ENCODE measurements at regions not wholly inside any gene's neighbourhood (a gene's known extent, or its start where the extent isn't known, plus 50 kb on each side); places are given as distances from the start of the nearest gene placed in this dataset.

DNA sequence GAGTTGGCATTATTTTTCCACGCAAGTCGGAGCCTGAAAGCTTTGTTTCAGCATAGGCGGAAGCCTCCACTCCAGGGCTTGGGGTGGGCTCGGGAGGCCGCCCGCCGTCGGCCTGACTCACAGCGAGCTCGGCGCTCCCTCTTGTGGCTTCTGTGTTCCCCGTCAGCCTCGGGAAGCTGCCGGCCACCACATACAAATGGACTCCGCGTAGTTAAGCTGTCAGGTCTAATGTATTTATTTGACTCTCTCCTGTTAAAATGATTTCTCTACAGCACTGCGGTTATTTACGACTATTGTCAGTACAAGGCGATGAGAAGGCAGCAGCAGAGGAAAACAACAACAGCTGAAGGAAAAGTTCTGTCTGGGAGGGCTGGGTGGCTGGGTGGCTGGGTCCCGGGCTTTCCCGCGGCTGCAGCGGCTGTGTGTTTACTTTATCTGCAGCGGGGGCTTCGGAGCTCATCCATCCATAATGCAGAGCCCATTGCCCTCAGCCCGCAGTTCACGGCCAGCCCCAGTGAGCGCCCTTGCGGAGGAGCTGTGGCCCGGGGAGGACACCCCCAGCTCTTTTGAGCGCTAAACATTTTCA, 375.7 kb upstream of the CAMK1G start:
- no peak for DNase-seq

DNA sequence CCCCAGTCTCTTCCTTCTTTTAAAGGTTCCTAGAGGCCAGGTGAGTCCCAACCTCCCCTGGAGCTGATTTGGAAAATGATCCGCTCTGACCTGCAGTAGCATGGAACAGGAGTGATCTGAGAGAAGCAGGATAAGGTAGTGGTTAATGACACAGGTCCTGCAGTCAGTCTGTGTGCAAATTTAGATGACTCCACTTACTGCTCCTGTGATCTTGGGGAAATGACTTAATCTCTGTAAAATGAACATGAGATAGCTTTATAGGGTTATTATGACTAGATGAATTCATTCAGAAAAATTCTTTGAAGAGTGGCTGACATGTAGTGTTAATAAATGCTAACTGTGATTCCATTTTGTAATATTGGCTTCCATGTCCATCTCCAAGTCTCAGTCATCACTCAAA, 374.9 kb upstream of the CAMK1G start:
- no peak for DNase-seq

DNA sequence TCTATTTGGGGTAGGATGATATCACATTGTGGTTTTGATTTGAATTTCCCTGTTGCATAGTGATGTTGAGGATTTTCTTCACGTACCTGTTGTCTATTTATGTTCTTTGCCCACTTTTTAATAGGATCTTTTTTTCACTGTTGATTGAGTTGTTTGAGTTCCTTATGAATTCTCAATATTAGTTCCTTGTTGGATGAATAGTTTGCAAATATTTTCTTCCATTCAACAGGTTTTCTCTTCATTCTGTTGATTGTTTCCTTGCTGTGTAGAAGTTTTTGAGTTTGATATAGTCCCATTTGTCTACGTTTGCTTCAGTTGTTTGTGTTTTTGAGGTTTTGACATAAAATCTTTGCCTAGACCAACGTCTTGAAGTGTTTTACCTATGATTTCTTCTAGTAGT, 369.5 kb upstream of the CAMK1G start:
- no peak for DNase-seq

DNA sequence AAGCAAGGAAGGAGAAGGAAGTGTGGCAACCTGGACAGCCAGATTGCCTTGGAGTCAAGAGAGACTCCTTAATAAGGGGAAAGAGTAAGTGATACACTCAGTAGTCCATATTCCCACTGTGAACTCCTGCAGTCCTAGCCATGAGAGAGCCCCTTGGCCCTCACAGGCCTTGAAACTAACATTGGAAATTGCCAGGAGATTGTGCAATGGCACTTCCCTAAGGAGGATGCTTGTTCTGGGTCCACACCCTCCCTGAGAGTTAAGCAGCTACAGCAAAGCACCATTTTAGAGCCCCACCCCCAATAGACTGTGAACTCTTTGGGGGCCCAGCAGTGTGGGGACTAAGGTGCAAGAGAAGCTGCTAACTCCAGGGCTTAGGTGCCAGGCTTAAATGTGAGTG, 367.7 kb upstream of the CAMK1G start:
- DNase-seq: no peak

DNA sequence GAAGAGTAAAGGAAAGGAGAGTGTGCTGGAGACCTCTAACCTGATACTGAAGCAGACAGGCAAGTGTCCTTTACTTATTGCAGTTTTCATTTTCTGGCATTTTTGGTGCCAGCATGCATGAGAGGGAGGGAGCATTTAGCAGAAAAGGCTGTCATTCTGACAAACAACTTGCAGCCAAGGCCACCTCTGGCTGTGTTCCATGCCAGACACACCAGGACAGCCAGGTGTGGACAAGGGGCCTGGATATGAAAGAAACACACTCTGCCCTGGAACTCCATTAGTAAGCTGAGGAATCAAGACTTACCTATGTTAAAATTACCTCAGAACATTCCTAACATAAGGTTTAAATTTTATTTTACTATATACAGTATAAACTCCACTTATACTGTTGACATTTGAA, 365.4 kb upstream of the CAMK1G start:
- DNase-seq: no peak

DNA sequence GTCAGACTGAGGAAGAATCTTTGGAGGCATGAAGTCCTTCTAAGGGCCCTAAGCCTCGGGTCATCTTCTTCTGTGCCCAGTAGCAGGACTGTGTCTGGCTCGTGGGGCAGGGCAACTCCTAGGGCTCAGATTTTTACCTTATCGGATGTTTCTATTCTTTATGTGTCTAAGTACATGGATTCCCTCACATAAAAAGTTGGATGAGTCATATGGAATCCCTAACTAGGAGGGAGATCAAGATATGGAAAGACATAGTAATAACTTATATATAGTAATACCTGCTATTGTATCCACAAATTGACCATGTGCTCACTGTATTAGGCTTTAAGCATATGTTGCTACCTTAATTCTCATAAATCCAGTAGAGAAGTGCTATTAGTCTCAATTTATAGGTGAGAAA, 364.5 kb upstream of the CAMK1G start:
- no peak for DNase-seq

DNA sequence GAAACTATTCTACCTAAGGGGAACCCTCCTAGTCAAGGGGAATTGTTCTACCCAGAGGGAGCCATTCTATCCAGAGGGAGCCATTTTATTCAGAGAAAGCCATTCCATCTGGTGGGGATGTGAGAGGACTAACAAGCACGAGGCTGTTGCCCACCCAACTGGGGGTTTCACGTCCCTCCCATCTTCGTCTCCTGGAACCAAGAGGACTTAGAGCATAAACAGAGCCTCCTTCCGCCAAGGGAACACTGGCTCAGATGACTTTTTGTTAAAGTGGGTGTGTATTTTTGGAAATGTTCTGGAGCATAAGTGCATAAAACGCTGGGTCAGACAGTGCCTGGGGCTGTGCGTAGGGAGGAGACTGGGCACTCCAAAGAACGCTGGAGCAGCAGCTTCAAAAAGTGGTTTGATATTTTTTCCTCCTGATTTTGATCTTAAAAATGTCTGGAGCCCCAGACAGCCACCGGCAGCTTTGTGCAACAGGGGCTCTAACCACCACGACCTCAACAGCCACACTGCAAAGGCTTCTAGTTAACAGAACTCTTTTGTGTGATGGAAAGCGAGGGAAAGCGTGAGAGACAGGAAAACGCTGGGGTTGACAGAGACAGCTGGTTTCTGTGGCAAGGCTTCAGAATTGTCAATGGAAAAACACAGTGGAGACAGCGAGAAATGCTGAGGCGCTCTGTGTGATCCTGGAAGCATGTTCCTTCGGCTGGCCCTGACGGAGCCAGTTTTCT, 363.6 kb upstream of the CAMK1G start:
- DNase-seq: no peak

DNA sequence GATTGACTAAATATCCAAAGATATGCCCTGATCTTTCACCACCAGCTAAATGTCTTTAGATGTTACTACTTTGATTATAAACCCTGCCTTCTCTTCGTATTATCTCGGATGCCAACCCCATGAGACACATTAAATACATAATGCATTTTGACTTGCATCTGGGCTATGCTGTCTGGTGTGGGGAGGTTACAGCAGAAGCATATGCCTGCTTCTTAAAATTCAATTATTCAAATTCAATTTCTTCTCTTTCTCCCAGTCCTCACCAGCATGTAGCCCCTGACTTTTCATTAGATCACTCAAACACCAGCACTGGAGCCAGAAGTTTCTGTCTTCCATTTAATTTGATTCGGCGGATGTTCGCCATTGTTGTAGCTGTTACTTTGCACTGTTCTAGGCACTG, 360.7 kb upstream of the CAMK1G start:
- no peak for DNase-seq

DNA sequence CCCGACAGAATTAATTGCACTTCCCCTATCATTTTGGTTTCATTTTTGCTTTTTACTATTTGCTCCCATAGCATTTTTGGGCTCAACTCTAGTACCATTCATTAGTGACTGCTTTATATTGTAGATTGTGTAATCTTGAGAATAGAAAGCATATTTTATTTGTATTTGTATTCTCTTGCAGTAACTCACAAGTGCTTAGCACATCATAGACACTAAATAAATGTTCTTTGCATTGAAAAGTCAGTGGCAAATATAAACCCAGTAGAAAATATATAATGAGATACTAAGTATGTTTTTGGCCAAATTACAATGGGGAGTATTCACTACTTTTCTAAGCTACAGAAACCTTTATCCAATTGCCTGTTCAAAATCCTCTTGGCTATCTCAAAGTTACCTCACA, 359.7 kb upstream of the CAMK1G start:
- no peak for DNase-seq

DNA sequence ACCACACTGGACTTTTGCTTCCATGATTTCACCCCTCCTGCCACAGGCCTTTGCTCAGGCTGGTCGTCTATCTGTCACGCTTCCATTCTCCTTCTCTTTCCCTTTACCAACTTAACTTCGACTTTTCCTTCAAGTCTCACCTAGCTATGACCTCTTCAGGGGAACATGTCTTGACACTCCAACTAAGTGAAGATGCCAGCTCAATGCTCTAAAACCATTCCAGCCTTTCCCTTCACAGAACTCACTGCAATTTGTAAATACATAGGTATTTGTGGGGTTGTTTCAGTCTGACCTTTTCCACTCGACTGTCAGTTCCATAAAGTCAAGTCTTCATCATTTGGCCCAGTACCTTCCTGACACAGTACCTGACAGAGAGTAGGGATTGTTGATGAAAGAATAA, 358.6 kb upstream of the CAMK1G start:
- DNase-seq: no peak

DNA sequence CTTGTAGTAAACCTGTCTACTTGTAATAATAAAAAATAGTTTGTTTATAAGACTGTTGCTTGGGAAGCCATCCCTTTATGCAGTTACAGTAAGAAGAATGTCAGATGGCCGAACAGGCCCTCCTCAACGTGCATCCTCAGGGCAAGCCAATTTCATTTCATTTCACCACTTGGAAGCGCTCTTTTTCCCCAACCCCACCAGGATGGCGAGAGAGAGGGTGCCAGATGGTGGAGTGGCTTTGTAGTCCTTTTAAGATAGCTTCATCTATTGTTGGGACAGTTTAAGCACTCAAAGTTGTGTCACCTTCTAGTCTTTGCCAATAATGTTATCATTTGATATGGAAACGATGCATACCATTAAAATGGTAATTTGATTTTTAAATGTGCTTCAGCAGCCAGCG, 356.3 kb upstream of the CAMK1G start:
- no peak for DNase-seq

DNA sequence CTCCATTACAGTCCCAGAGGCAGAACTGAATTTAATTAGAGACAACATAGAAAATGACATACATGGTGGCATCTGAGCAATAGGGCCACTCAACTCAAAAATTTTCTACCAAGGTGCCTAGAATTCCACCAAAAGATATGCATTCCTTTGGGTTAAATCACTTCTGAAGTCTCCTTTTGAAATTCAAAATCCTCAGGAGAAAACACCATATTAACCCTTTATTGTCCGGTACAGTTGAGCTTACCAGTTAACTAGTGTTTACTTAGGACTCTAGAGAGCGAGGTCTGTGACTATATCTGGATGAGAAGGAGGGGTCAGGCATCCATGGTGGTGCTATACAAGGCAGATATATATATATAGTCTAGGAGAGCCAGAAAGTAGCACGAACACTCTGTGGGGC, 355.6 kb upstream of the CAMK1G start:
- no peak for DNase-seq

DNA sequence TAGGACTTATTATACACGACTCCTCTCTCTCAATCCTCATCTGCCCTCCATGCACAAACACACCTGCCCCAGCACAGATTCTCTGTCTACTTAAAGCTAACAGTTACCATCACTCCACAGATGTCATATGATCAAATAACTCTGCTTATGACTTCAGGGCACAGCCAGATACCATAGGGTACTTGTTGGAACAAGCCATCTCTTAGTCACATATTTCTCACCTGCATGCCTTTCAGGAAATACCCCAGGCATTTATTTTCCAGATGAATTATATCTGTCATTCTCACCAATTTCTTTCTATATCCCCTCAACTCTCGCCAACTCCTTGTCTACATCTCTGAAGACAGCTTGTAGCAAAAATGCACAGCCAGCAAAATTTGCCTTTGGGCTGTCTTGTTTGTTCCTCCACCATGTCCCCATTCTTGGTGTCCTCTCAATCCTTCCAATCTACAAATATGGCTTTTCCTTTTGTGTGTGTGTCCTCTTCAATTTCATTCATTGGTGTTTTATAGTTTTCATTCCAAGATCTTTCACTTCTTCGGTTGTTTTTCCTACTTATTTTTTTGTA, 353.9 kb upstream of the CAMK1G start:
- DNase-seq: no peak

DNA sequence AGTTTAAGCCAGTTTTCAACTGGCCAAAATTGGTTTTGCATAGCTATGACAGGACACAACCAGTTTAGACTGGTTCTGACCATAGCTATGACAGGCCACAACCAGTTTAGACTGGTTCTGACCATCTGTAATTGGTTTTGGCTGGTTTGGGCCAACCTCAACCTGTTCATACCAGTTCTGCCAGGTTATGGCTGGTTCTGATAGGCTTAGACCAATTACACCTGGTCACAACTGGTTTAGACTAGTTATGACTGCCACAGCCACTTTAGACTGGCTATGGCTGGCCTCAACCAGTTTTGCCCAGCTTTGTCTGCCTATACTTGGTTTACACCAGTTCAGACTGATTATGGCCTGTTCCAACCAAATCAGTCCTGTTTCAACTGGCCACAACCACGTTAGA, 353.2 kb upstream of the CAMK1G start:
- no peak for DNase-seq

DNA sequence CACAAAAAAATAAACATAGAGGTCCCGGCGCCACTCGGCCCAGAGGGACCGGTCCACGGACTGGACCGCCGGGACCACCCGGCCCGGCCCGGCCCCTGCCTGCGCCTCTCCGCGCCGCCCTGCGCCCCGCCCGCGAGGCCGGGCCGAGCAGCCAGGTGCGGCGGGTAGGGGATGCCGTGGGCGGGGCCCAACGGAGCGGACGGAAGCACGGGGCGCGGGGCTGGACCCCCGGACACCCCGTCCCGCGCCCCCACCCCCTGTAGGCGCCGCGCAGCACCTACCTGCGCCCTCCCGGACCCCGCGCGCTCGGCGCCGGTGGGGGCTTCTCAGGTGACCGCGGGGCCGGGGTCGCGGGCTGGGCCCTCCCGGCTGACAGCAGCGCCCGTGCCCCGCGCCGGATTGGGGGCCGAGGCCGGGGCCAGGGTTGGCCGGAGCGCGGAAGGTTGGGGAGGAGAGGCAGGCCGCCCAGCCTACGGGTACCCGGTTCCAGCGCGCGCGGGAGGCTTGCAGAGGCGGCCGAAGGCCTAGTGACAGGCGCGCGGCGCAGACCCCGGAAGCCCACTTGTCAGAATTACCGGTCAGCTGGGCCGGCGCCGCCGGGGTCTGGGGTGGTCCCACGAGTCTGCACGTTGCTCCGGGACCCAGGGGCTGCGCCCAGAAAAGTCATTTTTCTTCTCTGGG, 351.9 kb upstream of the CAMK1G start:
- no peak for DNase-seq

DNA sequence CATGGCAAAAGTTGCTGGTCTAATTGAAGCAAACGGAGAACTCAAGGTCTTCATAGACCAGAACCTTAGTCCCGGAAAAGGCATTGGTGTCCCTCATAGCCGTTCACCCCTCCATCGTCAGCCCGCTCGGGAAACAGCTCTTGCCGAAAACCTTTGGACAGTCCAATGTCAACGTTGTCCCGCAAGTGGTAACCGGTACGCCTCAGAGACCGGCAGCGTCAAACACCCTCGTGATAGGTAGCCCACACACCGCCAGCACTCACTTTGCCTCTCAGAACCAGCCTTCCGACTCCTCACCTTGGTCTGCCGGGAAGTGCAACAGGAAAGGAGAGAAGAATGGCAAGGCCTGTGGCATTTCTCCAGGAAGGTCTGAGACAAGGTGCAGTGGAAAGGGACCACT, 351.3 kb upstream of the CAMK1G start:
- DNase-seq: no peak

DNA sequence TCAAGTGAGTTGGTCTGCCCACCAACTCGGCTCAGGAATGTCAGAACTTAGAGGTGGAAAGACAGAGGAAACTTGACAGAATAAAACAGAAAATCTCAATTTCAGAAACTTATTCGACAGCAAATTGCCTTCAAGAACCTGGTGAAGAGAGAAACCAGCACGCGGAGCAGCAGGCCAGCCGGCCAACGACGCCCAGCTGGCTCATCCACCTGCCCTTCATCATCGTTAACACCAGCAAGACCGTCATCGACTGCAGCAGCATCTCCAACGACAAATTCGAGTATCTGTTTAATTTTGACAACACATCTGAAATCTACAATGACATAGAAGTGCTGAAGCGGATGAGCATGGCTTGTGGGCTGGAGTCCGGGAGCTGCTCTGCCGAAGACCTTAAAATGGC, 350.8 kb upstream of the CAMK1G start:
- DNase-seq: no peak

DNA sequence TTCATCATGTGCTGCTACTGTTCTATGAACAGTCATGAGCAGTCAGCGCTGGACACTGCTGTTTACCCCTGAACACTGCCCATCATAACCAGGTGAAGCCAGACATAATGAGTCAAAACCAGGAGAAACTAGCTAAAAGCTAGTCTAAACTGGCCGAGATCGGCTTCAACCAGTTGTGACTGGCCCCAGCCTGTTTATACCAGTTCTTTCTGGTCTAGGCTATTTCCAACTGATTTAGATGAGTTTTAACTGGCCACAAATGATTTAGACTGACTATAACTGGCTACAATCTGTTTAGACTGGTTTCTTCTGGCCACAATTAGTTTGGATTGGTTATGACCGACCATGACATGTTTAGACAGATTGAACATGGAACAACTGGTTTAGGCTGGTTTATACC, 348.3 kb upstream of the CAMK1G start:
- DNase-seq: no peak

DNA sequence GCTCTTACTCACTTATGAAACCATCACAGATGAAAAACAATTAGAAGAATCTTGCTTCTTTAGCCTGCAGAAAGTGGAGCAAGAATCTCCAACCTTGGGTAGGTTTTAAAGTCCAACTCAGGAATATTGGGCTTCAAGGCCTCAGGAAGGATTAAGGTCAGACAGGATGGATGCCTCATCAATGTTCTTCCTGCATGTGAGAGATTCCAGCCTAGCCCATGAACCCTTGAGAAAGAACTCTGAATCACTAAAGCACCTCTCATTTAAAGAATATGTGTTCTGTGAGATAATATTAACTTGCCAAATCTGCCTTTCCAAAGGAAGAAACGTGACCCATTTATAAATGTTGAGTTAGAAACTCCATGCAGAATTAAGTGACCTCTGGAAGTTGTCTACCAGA, 345.2 kb upstream of the CAMK1G start:
- DNase-seq: no peak

DNA sequence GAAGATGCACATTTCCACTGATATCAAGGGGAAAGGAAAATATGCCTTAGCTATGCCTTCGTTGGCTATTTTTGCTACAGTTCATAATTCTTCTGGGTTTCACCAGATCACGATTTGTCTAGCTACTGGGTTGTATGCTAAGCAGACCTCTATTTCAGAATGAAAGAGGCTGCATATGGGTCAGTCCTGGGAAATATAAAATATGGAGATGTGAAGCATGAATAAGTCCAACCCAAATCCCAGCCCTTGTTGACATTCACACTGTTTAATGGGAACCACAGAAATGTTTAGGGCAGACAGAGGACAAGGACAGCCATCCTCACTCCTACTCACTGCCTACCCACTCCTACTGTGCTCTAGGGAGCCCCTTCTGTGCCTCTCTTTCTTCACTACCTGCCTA, 343.2 kb upstream of the CAMK1G start:
- DNase-seq: no peak

DNA sequence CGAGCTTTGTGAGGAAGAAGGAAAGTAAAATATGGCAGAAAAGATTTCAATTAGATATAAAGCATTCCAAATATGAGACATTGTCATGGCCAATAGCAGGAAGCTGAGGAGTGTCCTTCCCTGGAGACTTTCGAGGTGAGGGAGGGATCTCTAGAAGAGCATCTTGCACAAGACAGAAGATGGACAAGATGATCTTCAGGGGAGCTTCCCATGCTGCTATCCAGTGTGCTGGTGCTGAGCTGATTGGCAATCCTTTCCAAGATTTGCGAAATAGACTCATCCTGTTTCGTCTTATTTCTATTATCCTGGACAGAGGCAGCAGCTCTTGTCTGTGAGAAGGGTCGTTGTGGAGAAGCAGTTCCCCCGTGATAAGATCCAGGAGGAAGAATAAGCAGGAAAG, 342.0 kb upstream of the CAMK1G start:
- DNase-seq: no peak

DNA sequence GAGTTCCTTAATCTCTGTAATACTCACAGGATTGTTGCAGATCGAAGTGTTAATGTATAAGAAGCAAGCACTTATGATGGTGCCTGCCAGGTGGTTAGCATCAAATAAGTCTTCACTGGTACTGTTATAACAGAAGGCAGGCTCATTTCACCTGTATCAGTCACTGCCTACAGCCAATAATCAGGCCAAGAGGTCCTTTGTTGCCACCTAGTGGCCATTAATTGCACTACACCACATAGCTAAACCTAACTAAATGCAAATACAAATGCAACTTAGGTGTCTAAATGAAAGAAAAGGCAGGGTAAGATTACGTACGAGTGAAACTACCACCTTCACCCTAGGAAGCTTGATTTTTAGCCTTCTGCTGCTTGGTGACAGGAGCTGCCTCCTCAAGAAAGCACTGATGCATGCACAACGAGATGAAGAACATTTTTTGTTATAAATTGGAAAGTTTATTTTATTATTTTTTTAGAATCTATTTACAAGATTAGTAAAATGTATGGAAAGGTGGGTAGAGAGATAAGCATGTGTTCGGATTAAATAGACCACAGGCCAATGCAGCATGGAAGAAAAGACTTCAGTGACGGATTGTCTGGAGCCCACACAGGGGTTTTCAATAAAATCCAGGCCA, 334.8 kb upstream of the CAMK1G start:
- peak; percentile 39 for DNase-seq

DNA sequence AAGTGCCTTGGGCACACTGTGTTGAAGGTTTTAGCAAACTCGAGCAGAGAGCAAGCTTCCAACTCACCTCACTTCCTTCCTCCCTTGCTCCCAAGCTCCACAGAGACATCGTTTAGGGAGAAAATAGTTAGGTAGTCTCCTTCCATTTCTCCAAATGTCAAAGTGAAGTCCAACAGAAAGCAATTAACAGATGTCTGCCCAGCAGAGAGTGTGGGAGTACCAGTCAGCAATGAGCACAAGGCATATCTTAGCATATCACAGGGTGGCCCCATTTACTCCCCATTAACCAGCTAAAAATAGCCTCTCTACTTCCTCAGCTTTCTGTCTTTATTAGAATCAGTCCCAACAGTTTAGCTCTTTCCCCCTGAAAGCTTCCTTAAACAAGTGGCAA, 334.2 kb upstream of the CAMK1G start:
- no peak for DNase-seq
